ENCODE measurements at regions not wholly inside any gene's neighbourhood (a gene's known extent, or its start where the extent isn't known, plus 50 kb on each side); places are given as distances from the start of the nearest gene placed in this dataset.

GRCh38 chr5:123763201-123763600 is 251.2 kb downstream of the CSNK1G3 start:
- DNase-seq (ENCODE audit: low read depth in 2 of 2) = no peak

GRCh38 chr5:123756816-123757215 is 244.8 kb downstream of the CSNK1G3 start:
- no peak for DNase-seq (ENCODE audit: low read depth in 2 of 2)

GRCh38 chr5:123756318-123756665 is 244.3 kb downstream of the CSNK1G3 start:
- DNase-seq (ENCODE audit: low read depth in 2 of 2) = no peak

DNA sequence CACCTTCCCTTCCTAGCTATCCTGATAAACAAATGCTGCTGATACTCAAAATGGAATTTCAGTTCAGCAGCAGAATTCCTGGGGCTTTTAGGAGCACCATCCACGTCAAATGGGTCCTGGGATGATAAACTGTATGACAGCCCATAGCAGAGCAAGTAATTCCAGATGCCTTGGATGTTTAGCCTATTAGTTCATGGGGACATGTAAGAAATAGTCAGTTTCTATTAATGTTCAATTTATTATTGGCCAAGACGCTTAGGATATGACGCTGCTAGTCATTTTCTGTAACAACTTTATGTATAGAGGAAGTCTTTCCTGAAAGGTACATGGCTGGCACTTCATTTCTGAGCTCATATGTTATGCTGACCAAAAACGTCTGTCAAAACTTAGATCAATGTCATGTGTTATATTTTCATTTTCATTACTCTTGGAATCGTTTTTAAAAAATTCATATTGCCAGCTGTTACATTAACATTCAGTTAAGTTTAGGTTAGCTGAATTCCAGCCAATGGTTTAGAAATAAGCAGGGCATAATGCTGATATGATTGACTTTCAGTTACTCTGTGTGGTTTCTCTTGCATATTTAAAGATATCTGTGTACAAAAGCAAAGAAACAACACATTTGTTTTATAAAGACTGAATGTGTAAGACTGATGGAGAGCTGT is 243.8 kb downstream of the CSNK1G3 start:
- DNase-seq (ENCODE audit: low read depth in 2 of 2) = no peak

DNA sequence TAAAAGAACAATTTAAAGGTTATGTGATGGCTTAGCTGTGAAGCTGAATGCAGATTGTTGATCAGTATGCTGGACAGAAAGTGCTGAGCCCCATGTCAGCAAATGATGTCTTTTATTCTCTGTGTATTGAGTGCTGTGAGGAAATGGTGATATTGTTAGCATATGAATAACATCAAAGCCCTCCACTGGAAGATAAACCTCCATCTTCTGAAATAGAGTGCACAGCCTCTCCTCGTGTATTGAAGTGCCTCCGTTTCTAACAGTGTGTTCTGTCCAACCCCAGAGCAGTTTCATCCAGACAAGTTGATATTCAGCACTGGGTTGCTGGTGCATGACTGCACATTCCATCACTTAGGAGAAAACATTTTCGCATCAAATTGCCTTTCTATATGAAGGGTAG is 242.9 kb downstream of the CSNK1G3 start:
- DNase-seq (ENCODE audit: low read depth in 2 of 2) = no peak

DNA sequence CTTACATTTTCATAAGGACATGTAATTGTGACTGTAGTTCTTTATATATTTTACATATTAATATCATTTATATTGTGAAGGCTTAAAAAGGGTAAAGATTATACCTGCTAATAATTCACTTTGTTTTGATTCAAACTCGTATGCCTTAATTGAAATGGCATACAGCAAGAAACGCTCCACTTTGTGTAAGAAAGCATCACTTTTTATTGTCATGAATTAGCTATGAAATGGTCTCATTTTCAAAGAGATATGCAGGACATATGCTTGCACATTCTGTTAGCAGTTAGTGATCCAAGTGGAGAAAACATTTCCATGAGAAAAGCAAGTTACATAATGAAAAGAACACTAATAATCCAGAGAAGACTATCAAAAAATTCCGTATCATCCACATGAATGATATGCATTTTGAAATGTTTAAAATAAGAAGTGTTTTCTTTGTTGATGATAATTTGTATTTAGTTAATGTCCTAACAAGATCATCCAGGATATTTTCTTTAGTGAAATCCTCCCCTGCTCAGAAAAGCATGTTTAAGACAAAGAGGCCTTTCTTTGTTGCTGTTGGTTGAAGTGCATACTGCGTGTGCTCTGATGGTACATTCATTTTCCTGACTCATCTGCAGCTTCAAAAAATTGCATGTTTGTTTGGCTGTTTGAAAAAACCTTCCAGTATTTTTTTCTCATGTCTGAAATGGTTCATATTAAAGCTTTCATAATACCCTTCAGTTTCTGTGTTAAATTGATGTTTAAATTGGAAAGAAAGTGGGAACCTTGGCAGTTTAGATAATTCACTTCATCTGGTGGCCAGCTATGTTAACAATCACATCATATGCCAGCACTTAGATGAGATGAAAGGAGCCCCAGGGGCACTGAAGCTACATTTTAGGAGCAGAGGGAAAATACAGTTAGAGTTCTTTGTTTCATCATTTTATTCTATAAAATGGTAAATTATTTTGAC is 242.2 kb downstream of the CSNK1G3 start:
- no peak for DNase-seq (ENCODE audit: low read depth in 2 of 2)

DNA sequence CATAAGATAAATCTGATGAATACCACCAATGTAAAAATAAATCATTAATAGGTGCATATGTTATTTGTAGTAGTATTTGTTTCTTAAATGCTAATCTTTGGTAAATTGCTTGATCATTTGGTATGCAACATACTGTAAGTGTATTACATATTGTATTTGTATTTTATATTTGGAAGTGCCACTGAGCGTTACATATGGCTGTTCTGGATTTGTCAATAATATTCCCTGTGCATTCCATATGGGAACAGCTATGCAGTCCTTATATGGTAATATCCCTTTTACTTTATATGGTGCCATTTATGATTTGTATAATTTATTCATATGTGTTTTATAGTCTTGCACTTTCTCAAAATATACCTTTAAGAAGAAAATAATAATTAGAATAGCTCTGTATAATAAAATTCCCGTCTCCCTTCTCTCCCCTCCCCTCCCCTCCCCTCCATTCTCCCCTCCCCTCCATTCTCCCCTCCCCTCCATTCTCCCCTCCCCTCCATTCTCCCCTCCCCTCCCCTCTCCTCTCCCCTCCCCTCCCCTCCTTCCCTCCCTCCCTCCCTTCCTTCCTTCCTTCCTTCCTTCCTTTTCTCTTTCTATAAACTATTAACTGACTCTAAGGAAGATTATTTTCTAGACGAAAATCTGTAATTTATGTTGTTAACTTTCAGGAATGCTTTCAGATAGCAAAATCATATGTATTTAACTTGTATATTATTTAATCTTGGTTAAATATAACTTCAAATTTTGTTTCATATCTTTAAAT is 241.4 kb downstream of the CSNK1G3 start:
- DNase-seq (ENCODE audit: low read depth in 2 of 2) = no peak

DNA sequence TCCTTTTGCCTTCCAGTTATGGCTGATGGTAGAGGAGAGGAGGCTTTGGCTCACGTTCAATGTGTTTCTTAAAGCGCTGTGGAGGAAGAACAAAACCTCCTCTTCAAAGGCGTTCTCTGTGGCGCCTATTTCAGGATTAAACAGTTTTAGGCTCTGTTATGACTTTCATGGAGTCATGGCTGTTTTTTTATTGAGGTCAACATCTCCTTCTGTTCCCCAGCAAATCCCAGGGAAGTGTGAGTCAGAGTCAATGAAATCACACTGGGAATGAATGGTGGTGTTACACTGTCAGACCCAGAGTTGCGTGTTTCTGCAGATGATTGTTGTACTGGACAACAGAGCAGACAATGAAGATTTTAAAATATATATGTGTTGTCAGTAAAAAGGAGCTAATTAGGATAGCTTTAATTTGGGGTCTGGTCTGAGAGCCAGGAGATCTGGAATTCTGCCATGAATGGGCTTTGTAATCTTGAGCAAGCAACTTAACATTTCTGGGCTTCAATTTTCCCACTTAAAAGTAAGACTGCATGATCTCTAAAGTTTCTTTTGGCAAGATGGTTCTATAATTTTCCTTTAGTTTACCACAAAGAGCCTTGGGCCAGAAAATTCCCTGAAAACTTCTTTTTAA is 240.7 kb downstream of the CSNK1G3 start:
- DNase-seq (ENCODE audit: low read depth in 2 of 2) = no peak

- DNase-seq (ENCODE audit: low read depth in 2 of 2) = no peak
Measured at GRCh38 chr5:123751670-123752069, 239.7 kb downstream of the CSNK1G3 start.

DNA sequence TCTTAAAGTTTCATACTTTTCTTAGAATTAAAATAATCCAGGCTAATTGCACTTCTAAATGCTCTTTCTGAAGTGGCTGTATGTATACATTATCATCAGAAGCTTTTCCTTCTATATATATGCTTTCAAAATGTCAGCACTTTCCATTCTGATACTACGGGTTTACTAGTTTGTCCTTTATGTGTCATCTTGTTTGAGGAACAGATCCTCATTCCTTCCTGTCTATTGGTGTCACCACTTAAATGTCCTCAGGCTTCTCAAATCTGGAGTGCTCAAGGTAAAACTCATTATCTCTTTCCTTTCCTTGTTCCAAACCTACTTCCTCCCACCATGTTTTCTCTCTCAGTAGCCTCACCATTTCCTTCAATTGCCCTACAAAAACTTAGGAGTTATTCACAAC is 236.3 kb downstream of the CSNK1G3 start:
- DNase-seq (ENCODE audit: low read depth in 2 of 2) = no peak

- no peak for DNase-seq (ENCODE audit: low read depth in 2 of 2)
Measured at GRCh38 chr5:123746683-123747360, 234.8 kb downstream of the CSNK1G3 start.

- DNase-seq (ENCODE audit: low read depth in 2 of 2) = no peak
Measured at GRCh38 chr5:123743990-123744583, 232.1 kb downstream of the CSNK1G3 start.

GRCh38 chr5:123735384-123735783 is 223.4 kb downstream of the CSNK1G3 start:
- no peak for DNase-seq (ENCODE audit: low read depth in 2 of 2)

- no peak for DNase-seq (ENCODE audit: low read depth in 2 of 2)
Measured at GRCh38 chr5:123732257-123732656, 220.3 kb downstream of the CSNK1G3 start.

GRCh38 chr5:123722451-123722850 is 210.5 kb downstream of the CSNK1G3 start:
- no peak for DNase-seq (ENCODE audit: low read depth in 2 of 2)

- no peak for DNase-seq (ENCODE audit: low read depth in 2 of 2)
Measured at GRCh38 chr5:123721675-123722276, 209.8 kb downstream of the CSNK1G3 start.

GRCh38 chr5:123720955-123721354 is 209.0 kb downstream of the CSNK1G3 start:
- no peak for DNase-seq (ENCODE audit: low read depth in 2 of 2)

DNA sequence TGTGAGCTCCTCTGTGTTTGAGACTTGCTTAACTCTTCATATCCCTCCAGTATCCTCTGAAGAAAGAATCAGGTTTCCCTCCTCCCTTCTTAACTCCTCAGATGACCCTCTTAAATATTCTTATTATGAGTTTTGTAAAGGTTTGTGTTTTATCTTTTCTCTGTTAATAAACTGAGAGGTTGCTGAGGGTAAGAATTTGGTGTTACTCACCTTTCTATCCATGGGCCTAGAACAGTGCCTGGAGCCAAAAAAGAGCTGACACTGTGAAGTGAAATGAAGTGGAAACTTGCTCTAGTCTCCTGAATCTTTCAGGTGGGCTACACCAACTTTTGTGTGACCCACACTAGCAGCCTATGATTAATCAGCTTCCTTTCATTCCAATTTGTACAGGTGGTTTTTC is 208.4 kb downstream of the CSNK1G3 start:
- DNase-seq (ENCODE audit: low read depth in 2 of 2) = no peak

DNA sequence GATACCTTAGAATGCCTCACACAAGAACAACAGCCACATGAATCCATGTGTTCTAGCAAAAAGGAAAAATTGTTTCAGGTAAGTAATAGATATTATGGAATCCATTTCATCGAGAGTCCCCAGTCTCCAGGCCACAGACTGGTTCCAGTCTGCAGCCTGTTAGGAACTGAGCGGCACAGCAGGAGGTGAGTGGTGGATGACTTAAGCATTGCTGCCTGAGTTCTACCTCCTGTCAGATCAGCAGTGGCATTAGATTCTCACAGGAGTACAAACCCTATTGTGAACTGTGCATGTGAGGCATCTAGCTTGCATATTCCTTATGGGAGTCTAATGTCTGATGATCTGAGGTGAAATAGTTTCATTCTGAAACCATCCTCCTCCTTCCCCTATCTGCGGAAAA is 207.0 kb downstream of the CSNK1G3 start:
- DNase-seq (ENCODE audit: low read depth in 2 of 2) = no peak

DNA sequence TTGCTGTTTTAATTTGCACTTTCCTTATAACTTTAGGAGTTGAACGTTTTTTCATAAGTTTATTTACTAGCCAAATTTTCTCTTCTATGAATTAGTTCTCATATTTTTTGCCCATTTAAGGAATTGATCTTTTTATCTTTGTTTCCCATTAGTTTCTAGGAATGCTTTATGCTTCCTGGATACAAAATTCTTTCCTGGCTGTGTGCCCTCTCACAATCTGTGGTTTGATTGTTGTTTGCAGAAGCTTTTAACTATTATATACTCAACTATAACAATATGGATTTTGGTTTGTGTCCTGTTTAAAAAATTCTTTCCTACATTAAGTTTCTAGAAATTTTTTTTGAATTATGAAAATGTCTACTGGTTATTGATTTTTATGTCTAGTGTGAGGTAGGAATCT is 206.3 kb downstream of the CSNK1G3 start:
- DNase-seq (ENCODE audit: low read depth in 2 of 2) = no peak

GRCh38 chr5:123717139-123717538 is 205.2 kb downstream of the CSNK1G3 start:
- no peak for DNase-seq (ENCODE audit: low read depth in 2 of 2)

Data from stimulated activated CD8-positive, alpha-beta memory T cell treated with anti-CD3 and anti-CD28 coated beads, Interleukin-15, amount 100 ng/mL, for 48 hours (primary cell).